HepG2 (cell line): ENCODE measurements at regions not wholly inside any gene's neighbourhood (a gene's known extent, or its start where the extent isn't known, plus 50 kb on each side); places are given as distances from the start of the nearest gene placed in this dataset.

Experiments
- ATAC-seq: fragments of 200-7000 bp; cut with Tn5 transposase; 3 replicates; pipeline ENCODE4 v1.9.1; 2020; ENCODE audit warnings: mild to moderate bottlenecking, moderate library complexity
- BruUV-seq: library from RNA; stranded (reverse); fragments of 400-500 nt; replicated peaks from 2 replicates; lab custom pipeline; 2021; lab: Mats Ljungman, UMichigan
- CTCF ChIA-PET: fragments of 300-600 bp; formaldehyde crosslinking; extraction: SDS; loops from one replicate; lab custom pipeline; 2021; ENCODE audit warnings: low total read pairs, inconsistent platforms, low intra/inter-chr PET ratio; lab: Yijun Ruan, JAX
- POLR2A ChIA-PET: fragments of 350-600 bp; sonication (Branson Sonifier 250); formaldehyde crosslinking; loops from one replicate; lab custom pipeline; 2020; ENCODE audit warnings: antibody characterized with exemption, inconsistent platforms; lab: Yijun Ruan, JAX
- DNase-seq: peaks from one replicate; pipeline ENCODE4 v3.0.0-alpha.2; 2015; ENCODE audit warnings: low spot score
- FAIRE-seq: peaks from 3 replicates; lab custom pipeline; 2011; peaks lifted over from hg19 to GRCh38; lab: Jason Lieb, UNC
- H2AFZ ChIP-seq: one replicate; pipeline ENCODE4 v1.6.1; 2011; ENCODE audit warnings: low read length, inconsistent platforms
- H3K27ac ChIP-seq: fragments of 300-600 bp; 3 replicates; pipeline ENCODE4 v1.8.0; 2011; ENCODE audit warnings: mixed run types, mild to moderate bottlenecking, mixed read lengths, low read length, inconsistent platforms; ENCODE audit not compliant: insufficient read depth; ENCODE audit errors: extremely low read length
- H3K27me3 ChIP-seq, 2 experiments: fragments of 200-600 bp in 1 of 2; 2 replicates in 1 of 2; 3 replicates in 1 of 2; pipeline versions ENCODE4 v1.6.0 to v1.8.0; 2011; ENCODE audit warnings: low read length in 2 of 2, mild to moderate bottlenecking in 2 of 2, moderate library complexity in 2 of 2, inconsistent platforms in 1 of 2; ENCODE audit not compliant: insufficient read depth in 2 of 2, control insufficient read depth in 1 of 2
- H3K36me3 ChIP-seq, 2 experiments: fragments of 200-600 bp in 1 of 2; replicated peaks in 1 of 2; 2 replicates in 1 of 2; 3 replicates in 1 of 2; pipeline versions ENCODE4 v1.5.1 to v1.8.0; 2011; ENCODE audit warnings: low read length in 2 of 2, inconsistent platforms in 1 of 2; ENCODE audit not compliant: insufficient read depth in 2 of 2, control insufficient read depth in 1 of 2
- H3K4me1 ChIP-seq: 2 replicates; pipeline ENCODE4 v1.5.1; 2012; ENCODE audit warnings: low read length, inconsistent platforms; ENCODE audit not compliant: insufficient read depth
- H3K4me2 ChIP-seq: 2 replicates; pipeline ENCODE4 v1.6.0; 2011; ENCODE audit warnings: low read depth, low read length, inconsistent platforms
- H3K4me3 ChIP-seq, 3 experiments: fragments of 200-600 bp in 1 of 3; sonication (generic), shearing (Covaris generic) in 1 of 3; replicated peaks in 1 of 3; 2 replicates each; pipeline ENCODE4 v1.5.1; 2011 to 2016; ENCODE audit warnings: low read length in 3 of 3, inconsistent platforms in 2 of 3, low read depth in 2 of 3, mild to moderate bottlenecking in 2 of 3, control low read depth in 1 of 3, mixed read lengths in 1 of 3; ENCODE audit not compliant: insufficient read depth in 1 of 3
- H3K79me2 ChIP-seq: one replicate; pipeline ENCODE4 v1.6.1; 2011; ENCODE audit warnings: low read length, inconsistent platforms; ENCODE audit not compliant: insufficient read depth
- H3K9ac ChIP-seq: 2 replicates; pipeline ENCODE4 v1.6.0; 2011; ENCODE audit warnings: mild to moderate bottlenecking, low read depth, low read length, inconsistent platforms; ENCODE audit not compliant: insufficient read depth
- H3K9me3 ChIP-seq: 2 replicates; pipeline ENCODE4 v1.5.1; 2012; ENCODE audit warnings: mild to moderate bottlenecking, low read length
- H4K20me1 ChIP-seq: 2 replicates; pipeline ENCODE4 v1.6.0; 2011; ENCODE audit warnings: inconsistent platforms, mild to moderate bottlenecking, low read length, moderate library complexity; ENCODE audit not compliant: insufficient read depth
- ELF3 ChIP-seq: IDR thresholded peaks from 2 replicates; pipeline ENCODE4 v1.6.1; 2016; ENCODE audit warnings: missing genetic modification reagents, missing compliant biosample characterization
- FOSL2 ChIP-seq: sonication (generic); formaldehyde crosslinking; IDR thresholded peaks from 2 replicates; pipeline ENCODE4 v1.4.0; 2020; ENCODE audit warnings: missing genetic modification reagents
- HIVEP1 ChIP-seq: sonication (generic); formaldehyde crosslinking; IDR thresholded peaks from 2 replicates; pipeline ENCODE4 v1.4.0; 2020; ENCODE audit warnings: mild to moderate bottlenecking, missing genetic modification reagents
- PRPF4 ChIP-seq: fragments of 200-400 bp; formaldehyde crosslinking; IDR thresholded peaks from 2 replicates; pipeline ENCODE4 v1.6.1; 2016; ENCODE audit warnings: low read length, low read depth; ENCODE audit not compliant: poor library complexity, severe bottlenecking
- SMARCE1 ChIP-seq: fragments of 450-650 bp; IDR thresholded peaks from 2 replicates; pipeline ENCODE4 v1.6.1; 2017; ENCODE audit warnings: borderline replicate concordance
- ZFP36L1 ChIP-seq: sonication (generic); formaldehyde crosslinking; IDR thresholded peaks from 2 replicates; pipeline ENCODE4 v1.8.0; 2022; ENCODE audit warnings: mild to moderate bottlenecking, missing genetic modification reagents, moderate library complexity
- ZNF143 ChIP-seq: sonication (generic); formaldehyde crosslinking; IDR thresholded peaks from 2 replicates; pipeline ENCODE4 v1.4.0; 2020; ENCODE audit warnings: missing genetic modification reagents
- ZNF543 ChIP-seq: sonication (generic); formaldehyde crosslinking; IDR thresholded peaks from 2 replicates; pipeline ENCODE4 v1.4.0; 2020; ENCODE audit warnings: mild to moderate bottlenecking, missing genetic modification reagents
- ZSCAN20 ChIP-seq: sonication (generic); formaldehyde crosslinking; IDR thresholded peaks from 2 replicates; pipeline ENCODE4 v1.4.0; 2020; ENCODE audit warnings: missing genetic modification reagents, mild to moderate bottlenecking, borderline replicate concordance
- WGBS: methylation state at CpG from one replicate; pipeline ENCODE4 v1.1.6; 2017; ENCODE audit warnings: low lambda C conversion rate; 5-methylcytosine and 5-hydroxymethylcytosine counted together
- in situ Hi-C: cut with HindIII; loops from 2 replicates; pipeline ENCODE4 v1.10.0; 2017; ENCODE audit warnings: low pct_unique_long_range_greater_than_20kb; ENCODE audit not compliant: extremely low pct_ligation_motif_present
- intact Hi-C: fragments of 100-400 bp; cut with micrococcal nuclease; formaldehyde crosslinking; loops from one replicate; pipeline ENCODE4 v1.10.0; 2022; ENCODE audit not compliant: unreplicated experiment
- TF ChIP-seq, protein P1 (sequence below): IDR thresholded peaks from 2 replicates; pipeline ENCODE4 v1.6.1; 2016; ENCODE audit warnings: low read depth

DNA sequence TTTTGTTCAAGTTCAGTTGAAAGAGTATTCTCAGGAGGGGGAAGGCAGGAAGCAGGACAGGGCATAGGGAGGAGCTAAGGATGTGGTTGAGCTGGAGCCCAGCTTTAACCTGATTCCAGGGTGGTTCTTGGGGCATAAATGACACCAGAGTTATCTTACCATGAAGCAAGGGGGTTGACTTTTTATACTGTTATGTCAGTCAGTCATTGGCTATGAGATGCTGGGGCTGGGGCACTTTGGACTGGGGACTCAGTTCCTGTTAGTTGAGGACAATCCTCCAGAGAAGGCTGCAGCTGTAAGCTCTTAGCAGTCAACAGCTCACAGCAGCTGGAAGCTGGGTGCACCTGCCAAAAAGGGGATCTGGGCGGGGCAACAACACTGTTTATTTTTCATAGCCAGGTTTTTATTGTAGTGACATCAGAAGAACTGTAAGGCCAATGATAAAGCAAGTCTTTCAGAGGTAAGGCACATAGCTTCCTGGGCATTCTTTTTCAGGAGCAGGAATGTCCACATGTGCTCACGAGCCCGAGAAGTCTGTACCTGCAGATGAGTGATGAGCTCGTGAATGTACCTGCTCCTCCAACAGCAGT is 78.5 kb downstream of the MID1IP1 start:
- H3K27ac ChIP-seq: no peak overlapping the region
- no TSS peak for BruUV-seq
- in situ Hi-C loops: no loop called here
- no peaks in the 10 kb centered on the region for H4K20me1 ChIP-seq
- H3K79me2 ChIP-seq: no peaks in the 10 kb centered on the region
- H3K4me2 ChIP-seq: no peak overlapping the region
- ChIA-PET CTCF (no interaction called here), POLR2A (interaction anchor here (1.8 kb wide), 1 partner anchor 72 kb away, joined by 3 read pairs; no protein-coding TSS in a partner anchor)
- no CpG with 5 or more reads among the region's 4 CpGs for WGBS
- intact Hi-C loops: no loop called here
- H3K27me3 ChIP-seq: no peaks in the 10 kb centered on the region
- no peak overlapping the region for H3K4me3 ChIP-seq
- no peak for ATAC-seq
- FAIRE-seq: no peak
- no peaks in the 10 kb centered on the region for H3K9me3 ChIP-seq
- no peak for TF ChIP-seq ZFP36L1 (CRISPR knock-in tag)
- TF ChIP-seq, protein P1, sequence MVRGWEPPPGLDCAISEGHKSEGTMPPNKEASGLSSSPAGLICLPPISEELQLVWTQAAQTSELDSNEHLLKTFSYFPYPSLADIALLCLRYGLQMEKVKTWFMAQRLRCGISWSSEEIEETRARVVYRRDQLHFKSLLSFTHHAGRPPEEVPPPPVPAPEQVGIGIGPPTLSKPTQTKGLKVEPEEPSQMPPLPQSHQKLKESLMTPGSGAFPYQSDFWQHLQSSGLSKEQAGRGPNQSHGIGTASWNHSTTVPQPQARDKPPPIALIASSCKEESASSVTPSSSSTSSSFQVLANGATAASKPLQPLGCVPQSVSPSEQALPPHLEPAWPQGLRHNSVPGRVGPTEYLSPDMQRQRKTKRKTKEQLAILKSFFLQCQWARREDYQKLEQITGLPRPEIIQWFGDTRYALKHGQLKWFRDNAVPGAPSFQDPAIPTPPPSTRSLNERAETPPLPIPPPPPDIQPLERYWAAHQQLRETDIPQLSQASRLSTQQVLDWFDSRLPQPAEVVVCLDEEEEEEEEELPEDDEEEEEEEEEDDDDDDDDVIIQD (CRISPR knock-in tag): no peak
- TF ChIP-seq HIVEP1 (CRISPR knock-in tag): no peak
- no peak for TF ChIP-seq SMARCE1
- TF ChIP-seq ZSCAN20 (CRISPR knock-in tag): no peak
- no peak for DNase-seq
- no peaks in the 10 kb centered on the region for H3K36me3 ChIP-seq
- H2AFZ ChIP-seq: no peak overlapping the region
- H3K9ac ChIP-seq: no peak overlapping the region
- H3K4me1 ChIP-seq: no peaks in the 10 kb centered on the region

DNA sequence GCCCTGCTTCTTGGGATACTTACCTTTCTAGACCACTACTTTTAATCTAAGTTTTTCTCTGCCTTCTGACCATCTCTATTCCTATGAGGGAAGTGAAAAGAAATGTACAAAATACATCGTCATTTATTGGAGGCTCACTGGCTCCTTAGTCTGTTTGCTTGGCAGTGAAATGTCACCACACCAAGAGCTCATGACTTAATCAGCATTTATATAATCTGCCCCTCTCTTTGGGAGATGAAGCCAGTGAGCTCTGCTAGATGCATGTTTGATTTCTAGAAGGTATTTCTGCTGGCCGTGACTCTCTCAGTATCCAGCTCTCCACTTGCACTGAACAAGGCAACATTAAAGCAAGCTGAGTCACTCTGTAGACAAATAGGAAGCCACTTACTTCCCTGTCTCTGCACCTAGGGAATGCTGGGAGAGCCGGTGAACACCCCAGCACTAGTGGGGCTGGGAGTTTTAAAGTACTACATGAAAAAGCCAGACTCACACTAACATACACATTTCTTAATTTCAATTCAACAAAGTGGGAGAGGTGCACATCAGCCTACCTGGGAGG is 79.1 kb downstream of the MID1IP1 start:
- ATAC-seq: peak; percentile 61; the same call in 2 of the 3 replicates
- no peak for FAIRE-seq
- H3K27ac ChIP-seq: no peak overlapping the region
- H4K20me1 ChIP-seq: no peaks in the 10 kb centered on the region
- DNase-seq: peak; percentile 2
- TF ChIP-seq FOSL2 (CRISPR knock-in tag): peak; percentile 60
- TF ChIP-seq ZNF143 (CRISPR knock-in tag): 0 out of 2 replicates have a peak, but pooled peaks have one; percentile 32
- peak; percentile 24; the same call in 1 of the 2 replicates for TF ChIP-seq ELF3
- no peak for TF ChIP-seq ZNF543 (CRISPR knock-in tag)
- no peak for TF ChIP-seq PRPF4
- H3K4me2 ChIP-seq: no peak overlapping the region
- H3K36me3 ChIP-seq: no peaks in the 10 kb centered on the region
- H3K4me1 ChIP-seq: no peaks in the 10 kb centered on the region
- in situ Hi-C loops: no loop called here
- intact Hi-C loops: no loop called here
- no peaks in the 10 kb centered on the region for H3K27me3 ChIP-seq
- WGBS: 29% methylated on average over 3 of the region's 3 CpGs
- POLR2A ChIA-PET: interaction anchor here (1.8 kb wide), 1 partner anchor 73 kb away, joined by 3 read pairs; no protein-coding TSS in a partner anchor
- no peaks in the 10 kb centered on the region for H3K9me3 ChIP-seq
- BruUV-seq: no TSS peak
- H2AFZ ChIP-seq: no peak overlapping the region
- H3K9ac ChIP-seq: no peak overlapping the region
- no peak overlapping the region for H3K4me3 ChIP-seq
- CTCF ChIA-PET: no interaction called here
- H3K79me2 ChIP-seq: no peaks in the 10 kb centered on the region
